DMS53 (cell line): ENCODE measurements at regions not wholly inside any gene's neighbourhood (a gene's known extent, or its start where the extent isn't known, plus 50 kb on each side); places are given as distances from the start of the nearest gene placed in this dataset.
"Not testable (repeated sequence)": the region's sequence is repeated elsewhere in the genome, so short reads cannot be mapped to it uniquely, and the experiment has no call there.

Experiments
- DNase-seq: peaks from one replicate; lab custom pipeline; 2025; lab: John Stamatoyannopoulos, UW

DNA sequence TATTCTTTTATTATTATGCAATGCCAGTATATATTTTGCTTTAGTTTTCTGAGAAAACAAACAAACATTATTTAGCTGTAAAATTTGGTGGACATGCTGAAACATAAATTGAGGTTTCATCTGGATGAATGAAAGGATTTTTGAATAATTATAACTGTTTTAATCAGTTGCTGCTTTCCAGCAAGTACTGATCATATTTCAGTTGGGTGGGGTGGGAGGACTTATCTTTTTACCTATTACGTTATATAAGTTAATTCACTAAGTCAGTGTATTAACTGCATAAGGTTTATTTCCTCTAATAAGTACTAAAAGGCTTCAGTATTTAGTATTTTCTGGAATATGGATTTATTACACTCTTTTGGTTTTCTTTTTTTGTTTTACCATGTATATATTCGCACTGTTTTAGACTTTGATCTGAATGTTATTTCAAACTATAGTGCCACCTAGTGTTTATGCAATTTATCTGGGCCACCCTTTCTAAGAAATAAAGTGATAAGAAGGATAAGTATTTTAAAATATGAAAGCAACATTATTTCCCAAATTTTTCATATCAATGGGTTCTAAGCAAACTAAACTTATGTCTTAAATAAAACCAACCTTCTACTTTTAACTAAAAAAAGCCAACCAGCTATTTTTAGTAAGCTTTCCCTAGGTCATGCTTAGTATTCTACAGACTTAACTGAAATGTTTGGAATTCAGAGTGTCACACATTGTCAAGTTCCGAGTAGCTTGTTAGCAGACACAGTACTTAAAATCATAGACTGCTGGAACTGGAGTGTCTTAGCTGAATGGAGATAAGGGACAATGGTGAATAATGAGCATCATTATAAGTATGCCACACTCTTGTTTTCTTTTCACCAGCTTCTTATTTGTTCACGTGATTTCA is 105.4 kb upstream of the MCHR2 start:
- peak; percentile 59 for DNase-seq

DNA sequence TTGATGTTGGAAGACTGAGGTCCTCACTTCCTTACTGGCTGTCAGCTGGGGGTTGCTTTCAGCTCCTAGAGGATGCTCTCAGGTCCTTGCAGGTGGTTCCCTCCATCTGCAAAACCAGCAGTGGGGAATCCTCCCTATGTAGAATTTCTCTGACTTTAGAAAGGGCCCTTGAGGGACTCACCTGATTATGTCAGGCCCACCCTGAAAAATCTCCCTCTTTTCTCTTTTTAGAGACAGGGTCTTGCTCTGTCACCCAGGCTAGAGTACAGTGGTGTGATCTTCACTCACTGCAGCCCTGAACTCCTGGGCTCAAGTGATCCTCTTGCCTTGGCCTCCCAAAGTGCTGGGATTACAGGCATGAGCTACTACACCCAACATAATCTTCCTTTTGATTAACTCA is 102.9 kb upstream of the MCHR2 start:
- no peak for DNase-seq

DNA sequence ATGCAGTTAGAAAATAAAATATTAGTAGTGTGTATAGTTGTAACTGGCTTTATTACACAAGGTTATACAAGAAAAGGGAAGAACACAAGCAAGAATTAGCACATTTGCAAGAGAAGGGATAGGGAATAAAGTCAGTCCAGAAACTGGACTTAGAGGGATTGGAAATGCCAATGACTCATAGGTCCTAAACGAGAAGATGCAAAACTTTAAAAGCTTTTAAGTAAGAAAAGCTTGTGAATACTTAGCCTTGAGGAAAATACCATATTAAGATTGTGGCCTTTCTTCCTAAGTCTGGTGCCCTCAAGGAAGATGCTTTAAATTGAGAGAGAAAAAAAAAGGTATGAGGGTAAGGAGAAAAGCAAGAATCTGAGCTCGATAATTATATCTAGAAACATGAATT is 102.3 kb upstream of the MCHR2 start:
- DNase-seq, result no peak

DNA sequence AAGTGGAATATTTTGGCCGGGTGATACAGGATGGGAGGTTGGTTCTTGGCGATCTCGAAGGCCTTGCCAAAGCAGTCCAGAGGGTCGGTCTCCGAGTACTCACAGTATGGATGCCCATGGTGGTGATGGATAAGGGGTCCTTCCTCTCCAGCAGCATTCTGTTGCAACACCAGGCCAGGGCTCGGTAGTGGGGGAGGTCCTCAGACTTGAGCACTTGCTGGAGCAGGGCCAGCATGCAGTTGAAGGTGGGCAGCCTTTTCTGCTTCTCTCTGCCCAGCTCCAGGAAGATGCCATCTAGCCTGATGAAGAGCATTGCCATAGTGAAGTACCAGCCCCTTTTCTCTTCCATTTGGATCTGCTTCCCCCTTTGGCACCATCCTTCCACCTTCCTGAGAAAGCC is 99.4 kb upstream of the MCHR2 start:
- no peak for DNase-seq

DNA sequence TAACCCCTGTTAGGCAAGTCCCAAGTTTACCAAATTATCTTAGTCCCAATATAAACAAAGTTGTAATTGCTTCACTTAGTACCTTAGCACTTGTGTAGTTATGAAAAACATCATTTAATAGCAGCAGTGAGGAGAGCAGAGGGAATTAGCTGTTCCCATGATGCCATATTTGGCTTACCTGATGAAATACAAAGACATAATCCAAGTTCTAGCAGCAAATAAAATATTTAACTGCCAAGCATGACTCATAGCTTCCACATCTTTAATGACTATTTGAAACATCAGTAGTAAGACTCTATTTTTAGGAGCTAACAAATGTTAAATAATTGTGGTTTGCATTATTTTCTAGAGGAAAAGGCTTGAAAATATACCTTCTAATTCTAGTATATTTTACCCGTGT is 94.0 kb upstream of the MCHR2 start:
- no peak for DNase-seq

DNA sequence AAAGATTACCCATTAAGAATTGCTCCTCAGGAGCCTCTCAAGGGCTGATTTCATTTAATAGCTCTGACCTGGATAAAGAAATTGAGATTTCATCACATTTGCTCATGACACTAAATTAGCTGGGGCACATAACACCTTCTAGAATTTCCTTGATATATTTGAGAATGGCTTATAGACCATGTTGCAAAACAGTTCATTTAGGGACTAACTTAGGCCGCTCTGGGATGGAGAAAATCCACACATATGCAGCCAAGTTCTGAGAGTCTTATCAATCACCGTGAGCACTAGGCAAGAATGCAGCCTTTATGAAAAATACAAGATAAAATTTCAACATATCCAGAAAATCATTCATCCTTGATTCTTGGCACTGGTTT is 91.0 kb upstream of the MCHR2 start:
- DNase-seq, result no peak

DNA sequence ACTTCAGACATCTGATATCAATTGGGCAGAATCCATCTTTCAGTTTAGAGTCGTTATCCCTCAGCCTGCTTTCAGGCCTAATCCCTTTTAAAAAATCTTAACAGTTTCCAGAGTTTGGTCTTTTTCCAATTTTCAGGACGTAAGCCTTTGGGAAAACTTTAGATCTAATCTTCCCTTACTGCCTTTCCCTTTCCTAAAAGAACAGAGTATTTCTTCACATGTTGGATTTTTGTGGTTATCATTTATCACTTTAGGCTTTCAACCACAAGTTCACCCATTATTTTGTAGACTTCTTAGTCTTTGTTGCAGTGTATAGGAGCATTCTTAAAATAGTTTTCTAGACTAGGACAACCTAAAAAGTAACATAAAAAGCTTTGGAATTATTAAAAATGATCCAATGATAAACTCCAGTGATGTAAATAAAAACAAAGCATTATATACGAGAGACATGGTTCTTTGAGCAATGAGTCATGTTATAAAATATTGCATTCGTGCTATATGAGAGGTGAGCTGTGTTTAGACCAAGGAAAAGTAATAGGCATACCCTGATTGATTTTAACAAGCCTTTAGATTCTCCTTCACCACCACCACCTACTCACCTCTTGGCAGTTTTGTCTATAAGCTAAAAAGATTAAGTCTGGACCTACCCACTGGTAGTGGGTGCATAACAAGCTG is 90.4 kb upstream of the MCHR2 start:
- no peak for DNase-seq

DNA sequence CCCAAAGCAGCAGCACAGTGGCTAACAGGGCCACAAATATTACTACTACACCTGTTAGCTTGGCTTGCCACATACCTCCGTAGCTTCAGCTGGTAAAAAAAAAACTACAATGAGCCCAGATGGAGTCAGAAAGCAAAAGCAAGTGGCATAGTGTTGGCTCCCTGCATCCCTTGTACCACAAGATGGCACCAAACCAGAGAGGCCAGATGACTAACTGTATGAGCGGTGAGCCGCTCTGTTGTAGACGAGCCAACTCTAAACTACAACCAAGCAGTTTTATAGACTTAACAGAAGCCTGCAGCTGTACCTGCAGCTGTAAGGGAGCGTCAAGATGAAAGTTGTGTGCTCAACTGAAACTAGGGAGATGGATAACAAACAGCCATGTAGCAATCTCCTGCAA is 84.5 kb upstream of the MCHR2 start:
- peak; percentile 35 for DNase-seq

DNA sequence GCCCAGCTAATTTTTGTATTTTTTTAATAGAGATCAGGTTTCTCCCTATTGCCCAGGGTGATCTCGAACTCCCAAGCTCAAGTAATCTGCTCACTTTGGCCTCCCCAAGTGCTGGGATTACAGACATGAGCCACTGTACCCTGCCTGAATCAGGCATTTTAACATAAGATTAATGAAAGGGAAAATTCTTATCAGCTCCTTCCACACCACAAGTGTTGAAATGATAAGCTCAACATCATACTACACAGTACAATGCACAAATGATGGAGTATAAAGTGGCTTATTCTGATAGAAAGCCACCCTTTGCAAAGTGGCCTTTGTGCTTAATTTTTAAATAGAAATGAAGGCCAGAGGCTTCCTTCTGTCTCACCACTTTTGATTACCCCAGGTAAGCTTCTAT is 71.3 kb upstream of the MCHR2 start:
- no peak for DNase-seq

DNA sequence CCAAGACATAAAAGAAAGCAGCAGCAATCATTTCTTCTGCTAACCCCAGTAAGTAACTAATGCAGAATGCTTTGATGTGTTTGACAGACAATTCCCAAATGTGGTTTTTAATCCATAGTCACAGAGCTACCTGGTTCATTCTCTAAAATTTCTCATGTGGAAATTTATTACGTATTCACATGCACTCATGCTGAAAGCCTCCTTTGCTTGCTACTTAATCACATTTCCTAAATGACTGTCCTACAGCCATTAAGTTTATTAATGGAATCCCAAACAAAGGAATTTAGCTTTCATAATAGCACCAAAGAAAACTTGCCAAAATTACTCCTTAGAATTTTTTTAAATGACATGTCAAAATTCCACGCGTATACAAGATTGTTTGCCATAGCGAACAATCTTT is 68.6 kb upstream of the MCHR2 start:
- no peak for DNase-seq

DNA sequence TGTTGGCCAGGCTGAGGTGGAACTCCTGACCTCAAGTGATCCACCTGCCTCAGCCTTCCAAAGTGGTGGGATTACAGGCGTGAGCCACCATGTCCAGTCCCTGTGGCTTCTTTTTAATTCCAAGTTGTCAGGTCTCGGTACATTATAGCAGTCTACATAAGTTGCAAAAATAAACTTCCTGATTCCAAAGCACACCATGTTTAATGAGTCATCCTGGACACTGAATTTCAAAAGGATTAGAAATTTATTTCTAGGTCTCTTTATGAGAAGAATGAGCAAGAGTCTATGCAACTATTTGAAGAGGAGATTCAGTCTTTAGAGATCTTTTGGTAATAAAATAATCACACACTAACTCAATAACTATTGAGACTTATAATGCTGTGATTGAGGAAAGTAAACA is 63.9 kb upstream of the MCHR2 start:
- peak; percentile 16 for DNase-seq

DNA sequence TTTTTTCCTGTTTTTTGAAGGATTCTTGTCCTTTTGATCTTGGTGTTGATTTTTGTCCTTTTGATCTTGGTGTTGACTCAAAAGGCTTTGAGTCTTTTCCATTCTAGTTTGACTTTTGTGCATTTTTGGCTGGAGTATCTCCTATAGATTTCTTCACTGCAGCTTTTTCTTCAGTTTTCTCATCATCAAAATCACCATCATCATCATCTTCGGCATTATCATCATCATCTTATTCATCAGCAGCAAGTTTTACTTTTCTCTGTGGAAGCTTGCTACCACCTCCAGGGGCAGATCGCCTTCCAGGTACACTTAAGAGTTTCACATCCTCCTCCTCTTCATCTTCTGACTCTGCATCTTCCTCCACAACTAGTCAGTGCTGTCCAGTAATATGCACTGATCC is 56.5 kb upstream of the MCHR2 start:
- DNase-seq, result no peak

DNA sequence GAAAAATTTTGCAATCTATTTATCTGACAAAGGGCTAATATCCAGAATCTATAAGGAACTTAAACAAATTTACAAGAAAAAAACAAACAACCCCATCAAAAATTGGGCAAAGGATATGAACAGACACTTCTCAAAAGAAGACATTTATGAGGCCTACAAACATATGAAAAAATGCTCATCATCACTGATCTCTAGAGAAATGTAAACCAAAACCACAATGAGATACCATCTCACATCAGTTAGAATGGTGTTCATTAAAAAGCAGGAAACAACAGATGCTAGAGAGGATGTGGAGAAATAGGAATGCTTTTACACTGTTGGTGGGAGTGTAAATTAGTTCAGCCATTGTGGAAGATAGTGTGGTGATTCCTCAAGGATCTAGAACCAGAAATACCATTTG is 49.9 kb upstream of the MCHR2 start:
- not testable (repeated sequence) for DNase-seq
